HG03108 (cell line): ENCODE measurements at regions not wholly inside any gene's neighbourhood (a gene's known extent, or its start where the extent isn't known, plus 50 kb on each side); places are given as distances from the start of the nearest gene placed in this dataset.

Experiments used
- ATAC-seq: cut with Tn5 transposase; IDR thresholded peaks from one replicate; pipeline ENCODE4 v1.9.1; 2021; ENCODE audit warnings: moderate library complexity; ENCODE audit not compliant: unreplicated experiment

- ATAC-seq = no peak
Measured at GRCh38 chr1:55658917-55659316, 443.8 kb upstream of the USP24 start.

- ATAC-seq = no peak
Measured at GRCh38 chr1:55654750-55655149, 439.6 kb upstream of the USP24 start.

- no peak for ATAC-seq
Measured at GRCh38 chr1:55654171-55654570, 439.0 kb upstream of the USP24 start.

DNA sequence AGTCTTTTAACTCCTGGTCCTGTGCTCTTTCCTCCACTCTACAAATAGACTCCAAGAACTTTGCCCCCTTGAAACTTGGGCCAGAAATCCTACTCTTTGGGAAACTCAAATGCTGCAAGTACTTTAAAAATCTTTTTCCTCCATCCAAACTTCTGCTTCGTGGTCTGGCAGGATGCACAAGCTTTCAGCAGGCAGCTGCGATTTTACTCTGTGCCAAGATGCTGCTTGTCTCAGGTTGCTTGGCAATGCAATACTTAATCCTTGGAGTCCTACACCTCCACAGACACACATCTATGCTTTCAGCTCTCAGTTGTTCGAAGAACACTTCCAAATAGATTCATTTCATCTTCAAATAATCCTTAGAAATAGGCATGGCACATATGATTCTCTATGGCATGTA is 435.3 kb upstream of the USP24 start:
- ATAC-seq = no peak

GRCh38 chr1:55646181-55646580 is 431.0 kb upstream of the USP24 start:
- no peak for ATAC-seq

DNA sequence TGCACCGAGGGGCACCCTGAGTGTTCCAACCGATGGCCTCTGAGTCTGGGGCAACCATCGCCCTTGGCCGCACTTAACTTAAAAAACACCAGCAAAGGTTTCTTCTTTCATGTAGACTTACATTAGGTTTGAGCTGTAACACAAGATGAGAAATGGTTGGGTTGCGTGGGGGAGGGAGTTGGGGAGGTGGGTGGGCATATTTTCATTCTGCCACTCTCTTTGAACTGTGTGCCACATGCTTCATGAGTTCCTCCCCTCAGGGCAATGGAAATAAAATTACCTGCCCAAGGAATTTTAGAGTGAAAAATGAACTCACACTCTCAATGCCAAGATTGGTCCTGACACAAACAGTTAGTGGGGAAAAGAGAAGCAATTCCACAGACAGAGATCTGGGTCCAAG is 430.1 kb upstream of the USP24 start:
- ATAC-seq = no peak

DNA sequence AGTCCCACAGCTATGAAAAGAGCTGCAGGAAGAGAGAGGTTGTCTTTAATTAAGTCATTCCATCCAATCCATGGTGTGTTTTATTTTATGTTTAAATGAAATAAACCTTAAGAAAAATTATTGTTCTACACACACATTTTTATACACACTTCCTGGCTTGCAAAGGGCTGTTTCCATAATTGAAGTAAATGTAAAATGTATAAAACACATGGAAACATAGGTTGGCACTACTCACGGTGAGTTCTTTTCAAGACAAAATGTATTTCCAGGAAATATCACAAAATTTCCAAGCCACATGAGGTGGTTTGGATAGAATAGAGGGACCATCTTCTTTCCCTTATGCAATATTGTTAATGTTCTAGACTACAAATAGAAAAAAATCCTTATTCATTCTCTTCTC is 426.8 kb upstream of the USP24 start:
- no peak for ATAC-seq

- no peak for ATAC-seq
Measured at GRCh38 chr1:55640708-55641473, 425.7 kb upstream of the USP24 start.

GRCh38 chr1:55639526-55639925 is 424.4 kb upstream of the USP24 start:
- no peak for ATAC-seq

GRCh38 chr1:55639051-55639450 is 423.9 kb upstream of the USP24 start:
- ATAC-seq = no peak

DNA sequence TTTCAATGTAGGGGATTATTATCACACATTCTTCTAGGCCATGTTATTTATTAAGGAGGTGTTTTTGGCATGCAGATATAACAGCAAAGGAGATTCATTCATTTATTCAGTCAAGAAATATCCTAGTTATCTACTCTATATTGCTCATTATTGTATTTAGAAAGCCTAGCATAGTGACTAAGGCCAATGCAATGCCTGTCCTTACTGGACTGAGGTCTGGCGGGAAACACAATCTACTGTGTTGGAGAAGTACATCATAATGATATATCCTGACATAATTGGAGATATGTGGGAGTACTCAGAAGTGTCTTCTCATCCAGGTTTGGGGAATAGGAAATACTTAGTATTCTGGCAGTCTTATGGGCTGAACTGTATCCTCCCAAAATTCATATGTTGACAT is 421.5 kb upstream of the USP24 start:
- no peak for ATAC-seq

GRCh38 chr1:55635856-55636255 is 420.7 kb upstream of the USP24 start:
- no peak for ATAC-seq

- no peak for ATAC-seq
Measured at GRCh38 chr1:55634516-55634915, 419.4 kb upstream of the USP24 start.

DNA sequence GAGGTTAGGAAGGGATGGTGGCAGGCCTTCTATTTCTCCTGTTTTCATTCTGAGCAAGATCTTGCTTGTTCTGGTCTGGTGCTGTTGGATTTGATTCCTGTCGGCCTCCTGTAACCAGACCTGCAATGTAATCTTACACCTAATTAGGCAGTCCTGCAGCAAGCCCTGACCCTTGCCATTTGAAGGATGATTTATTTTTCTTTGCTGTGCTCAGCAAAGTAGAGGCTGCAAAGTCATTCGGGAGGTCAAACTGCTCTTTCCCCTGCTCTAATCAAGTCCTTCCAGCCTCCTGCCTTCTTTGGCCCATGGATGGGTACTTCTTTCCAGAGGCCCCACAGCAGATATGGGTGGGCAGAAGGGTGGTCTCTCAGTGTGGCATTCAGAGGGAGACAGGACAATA is 417.7 kb upstream of the USP24 start:
- no peak for ATAC-seq

- no peak for ATAC-seq
Measured at GRCh38 chr1:55632058-55632457, 416.9 kb upstream of the USP24 start.

GRCh38 chr1:55631509-55631908 is 416.3 kb upstream of the USP24 start:
- no peak for ATAC-seq

DNA sequence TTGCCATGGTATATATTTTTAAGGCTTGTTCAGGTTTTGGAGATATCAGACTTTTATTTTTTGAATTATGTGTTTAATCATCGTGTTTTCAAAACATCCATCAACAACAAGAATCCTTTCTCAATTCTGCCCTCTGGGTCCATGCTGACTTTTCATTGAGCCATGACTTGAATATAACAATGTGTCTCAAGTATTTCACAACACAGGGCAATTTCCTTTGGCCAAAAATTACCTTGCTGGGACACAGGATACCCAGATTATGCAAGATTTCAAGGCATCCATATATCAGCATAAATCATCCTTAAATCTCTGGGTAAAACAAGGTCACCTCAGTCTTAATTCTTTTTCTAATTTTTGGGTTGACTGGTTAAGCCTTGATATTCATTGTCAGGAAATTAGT is 411.2 kb upstream of the USP24 start:
- ATAC-seq = no peak

GRCh38 chr1:55624766-55625165 is 409.6 kb upstream of the USP24 start:
- ATAC-seq = no peak

- no peak for ATAC-seq
Measured at GRCh38 chr1:55623311-55623710, 408.1 kb upstream of the USP24 start.

- ATAC-seq = no peak
Measured at GRCh38 chr1:55622074-55622473, 406.9 kb upstream of the USP24 start.

- no peak for ATAC-seq
Measured at GRCh38 chr1:55618199-55618598, 403.0 kb upstream of the USP24 start.

GRCh38 chr1:55617288-55617982 is 402.3 kb upstream of the USP24 start:
- ATAC-seq = no peak

DNA sequence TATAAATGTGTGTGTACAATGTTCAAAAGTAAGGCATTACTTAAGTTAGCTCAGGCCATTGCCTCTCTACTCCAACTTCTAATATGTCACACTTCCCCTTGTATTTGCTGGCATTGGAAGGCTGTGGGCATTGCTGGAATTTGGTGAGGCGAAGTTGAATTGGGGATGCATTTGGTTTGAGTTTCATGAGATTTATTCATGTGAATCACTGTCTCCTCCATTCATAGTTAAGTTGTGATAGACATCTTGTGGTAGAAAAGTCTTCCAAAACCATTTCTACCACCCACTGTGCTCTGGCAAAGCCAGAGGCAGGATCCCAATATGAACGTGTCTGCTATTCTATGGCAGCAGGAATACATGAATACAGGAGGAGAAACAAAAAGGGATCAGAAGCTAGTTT is 397.8 kb upstream of the USP24 start:
- ATAC-seq = no peak
